GM12878 (cell line): ENCODE measurements at regions not wholly inside any gene's neighbourhood (a gene's known extent, or its start where the extent isn't known, plus 50 kb on each side); places are given as distances from the start of the nearest gene placed in this dataset.

Experiments used
- ATAC-seq: fragments of 200-7000 bp; cut with Tn5 transposase; 3 replicates; pipeline ENCODE4 v1.9.1; 2020; ENCODE audit warnings: mild to moderate bottlenecking, moderate library complexity
- BruUV-seq: library from RNA; stranded (reverse); fragments of 400-500 nt; replicated peaks from 2 replicates; lab custom pipeline; 2021; lab: Mats Ljungman, UMichigan
- CTCF ChIA-PET: fragments of 300-600 bp; sonication (Branson Sonifier 250); formaldehyde crosslinking; extraction: SDS; loops from one replicate; lab custom pipeline; 2021; ENCODE audit warnings: inconsistent platforms; lab: Yijun Ruan, JAX
- POLR2A ChIA-PET: fragments of 350-600 bp; formaldehyde crosslinking; extraction: SDS; loops from one replicate; lab custom pipeline; 2021; ENCODE audit warnings: inconsistent platforms; lab: Charles Lee
- RAD21 ChIA-PET: fragments of 300-600 bp; sonication (Branson Sonifier 250); formaldehyde crosslinking; loops from one replicate; lab custom pipeline; 2023; ENCODE audit warnings: antibody characterized with exemption; ENCODE audit not compliant: unreplicated experiment; lab: Charles Lee
- SMC1A ChIA-PET: fragments of 300-600 bp; sonication (Branson Sonifier 250); formaldehyde crosslinking; loops from one replicate; lab custom pipeline; 2023; ENCODE audit not compliant: unreplicated experiment, uncharacterized antibody; lab: Charles Lee
- DNase-seq: peaks from one replicate; pipeline ENCODE4 v3.0.0-alpha.2; 2011; ENCODE audit warnings: low read depth, low spot score
- FAIRE-seq: peaks from 3 replicates; lab custom pipeline; 2011; peaks lifted over from hg19 to GRCh38; lab: Jason Lieb, UNC
- H2AFZ ChIP-seq: 2 replicates; pipeline ENCODE4 v1.6.0; 2011; ENCODE audit warnings: low read depth, low read length, control low read depth; ENCODE audit not compliant: control insufficient read depth
- H3K27ac ChIP-seq: 2 replicates; pipeline ENCODE4 v1.5.1; 2011; ENCODE audit warnings: control low read depth; ENCODE audit not compliant: control insufficient read depth, insufficient read depth
- H3K27me3 ChIP-seq, 2 experiments: replicated peaks in 1 of 2; 2 replicates each; pipeline versions ENCODE4 v1.6.0 to v1.6.1; 2011; ENCODE audit warnings: low read length in 1 of 2; ENCODE audit not compliant: control insufficient read depth in 2 of 2, insufficient read depth in 2 of 2
- H3K36me3 ChIP-seq, 2 experiments: 2 replicates each; pipeline ENCODE4 v1.5.1; 2011; ENCODE audit warnings: low read length in 1 of 2; ENCODE audit not compliant: control insufficient read depth in 2 of 2, insufficient read depth in 2 of 2
- H3K4me1 ChIP-seq: 2 replicates; pipeline ENCODE4 v1.6.1; 2011; ENCODE audit warnings: mild to moderate bottlenecking, low read length, moderate library complexity, mixed read lengths; ENCODE audit not compliant: control insufficient read depth, insufficient read depth
- H3K4me2 ChIP-seq: 2 replicates; pipeline ENCODE4 v1.6.0; 2011; ENCODE audit warnings: control low read depth; ENCODE audit not compliant: control insufficient read depth, insufficient read depth
- H3K4me3 ChIP-seq: fragments of 200-600 bp; sonication (generic); 2 replicates; pipeline ENCODE4 v1.5.1; 2016
- H3K79me2 ChIP-seq: 2 replicates; pipeline ENCODE4 v1.6.0; 2011; ENCODE audit warnings: low read length; ENCODE audit not compliant: control insufficient read depth, insufficient read depth
- H3K9ac ChIP-seq: 2 replicates; pipeline ENCODE4 v1.8.0; 2011; ENCODE audit warnings: low read length, control low read depth, mixed read lengths; ENCODE audit not compliant: control insufficient read depth, insufficient read depth
- H3K9me3 ChIP-seq: replicated peaks from 3 replicates; pipeline ENCODE4 v1.5.1; 2011; ENCODE audit warnings: mild to moderate bottlenecking, low read length; ENCODE audit not compliant: control insufficient read depth, insufficient read depth
- H4K20me1 ChIP-seq: 2 replicates; pipeline ENCODE4 v1.6.0; 2011; ENCODE audit not compliant: control insufficient read depth, insufficient read depth
- ATF3 ChIP-seq: IDR thresholded peaks from 2 replicates; pipeline ENCODE4 v1.6.1; 2011; ENCODE audit warnings: low read depth, mild to moderate bottlenecking, low read length, moderate library complexity, borderline replicate concordance; ENCODE audit errors: extremely low read depth
- BMI1 ChIP-seq: fragments of 450-650 bp; IDR thresholded peaks from 2 replicates; pipeline ENCODE4 v1.6.1; 2016; ENCODE audit warnings: mild to moderate bottlenecking, moderate library complexity, borderline replicate concordance
- BRCA1 ChIP-seq: IDR thresholded peaks from 2 replicates; pipeline ENCODE4 v1.6.1; 2011; ENCODE audit warnings: low read depth, low read length, improper control_type of control experiment
- CREB1 ChIP-seq: IDR thresholded peaks from 2 replicates; pipeline ENCODE4 v1.6.1; 2012; ENCODE audit warnings: low read depth, mild to moderate bottlenecking, inconsistent platforms
- DPF2 ChIP-seq: fragments of 450-650 bp; IDR thresholded peaks from 2 replicates; pipeline ENCODE4 v1.6.1; 2017; ENCODE audit warnings: mild to moderate bottlenecking
- EP300 ChIP-seq, 2 experiments: fragments of 150-350 bp in 1 of 2; IDR thresholded peaks; 2 replicates each; pipeline ENCODE4 v1.6.1; 2011 to 2012; ENCODE audit warnings: low read depth in 2 of 2, low read length in 2 of 2, borderline replicate concordance in 1 of 2, improper control_type of control experiment in 1 of 2, inconsistent platforms in 1 of 2; ENCODE audit not compliant: control insufficient read depth in 1 of 2
- HDGF ChIP-seq: fragments of 450-650 bp; IDR thresholded peaks from 2 replicates; pipeline ENCODE4 v1.6.1; 2016; ENCODE audit warnings: antibody characterized with exemption
- KAT2A ChIP-seq: conservative IDR thresholded peaks from 2 replicates; pipeline ENCODE4 v1.6.1; 2011; ENCODE audit warnings: low read depth, low read length; ENCODE audit not compliant: control insufficient read depth
- KDM1A ChIP-seq: fragments of 200-600 bp; sonication (generic); IDR thresholded peaks from 2 replicates; pipeline ENCODE4 v1.6.1; 2016; ENCODE audit warnings: borderline replicate concordance
- KLF5 ChIP-seq: fragments of 450-650 bp; IDR thresholded peaks from 2 replicates; pipeline ENCODE4 v1.6.1; 2014; ENCODE audit warnings: mild to moderate bottlenecking; ENCODE audit not compliant: partially characterized antibody
- MEF2A ChIP-seq: IDR thresholded peaks from 2 replicates; pipeline ENCODE4 v1.6.1; 2011; ENCODE audit warnings: low read depth, mild to moderate bottlenecking, low read length, moderate library complexity; ENCODE audit not compliant: insufficient read depth
- MTA2 ChIP-seq: fragments of 450-650 bp; IDR thresholded peaks from 2 replicates; pipeline ENCODE4 v1.6.1; 2016; ENCODE audit warnings: low read depth, mild to moderate bottlenecking, moderate library complexity
- NFYB ChIP-seq: IDR thresholded peaks from 2 replicates; pipeline ENCODE4 v1.6.1; 2011; ENCODE audit warnings: low read depth, mild to moderate bottlenecking, low read length, improper control_type of control experiment, moderate library complexity; ENCODE audit not compliant: insufficient read depth
- RAD51 ChIP-seq: fragments of 450-650 bp; IDR thresholded peaks from 2 replicates; pipeline ENCODE4 v1.6.1; 2016; ENCODE audit warnings: moderate library complexity, mild to moderate bottlenecking, inconsistent platforms
- RUNX3 ChIP-seq: IDR thresholded peaks from 2 replicates; pipeline ENCODE4 v1.6.1; 2012; ENCODE audit warnings: low read length, inconsistent platforms
- SMAD1 ChIP-seq: fragments of 450-650 bp; IDR thresholded peaks from 2 replicates; pipeline ENCODE4 v1.6.1; 2018; ENCODE audit warnings: mild to moderate bottlenecking, low read depth; ENCODE audit not compliant: partially characterized antibody
- SPI1 ChIP-seq: IDR thresholded peaks from 2 replicates; pipeline ENCODE4 v1.6.1; 2011; ENCODE audit warnings: low read depth, mild to moderate bottlenecking, low read length, moderate library complexity, borderline replicate concordance; ENCODE audit not compliant: insufficient read depth
- TCF12 ChIP-seq: IDR thresholded peaks from 2 replicates; pipeline ENCODE4 v1.6.1; 2011; ENCODE audit warnings: low read depth, mild to moderate bottlenecking, low read length
- TCF3 ChIP-seq: IDR thresholded peaks from 2 replicates; pipeline ENCODE4 v1.6.1; 2012; ENCODE audit warnings: low read depth, mild to moderate bottlenecking, low read length, borderline replicate concordance; ENCODE audit not compliant: insufficient read depth
- ZBTB4 ChIP-seq: fragments of 450-650 bp; formaldehyde crosslinking; IDR thresholded peaks from 2 replicates; pipeline ENCODE4 v1.4.0; 2022; ENCODE audit warnings: mild to moderate bottlenecking, moderate library complexity
- ZNF24 ChIP-seq: fragments of 450-650 bp; IDR thresholded peaks from 2 replicates; pipeline ENCODE4 v1.6.1; 2017; ENCODE audit warnings: antibody characterized with exemption, mild to moderate bottlenecking
- WGBS: methylation state at CpG from one replicate; pipeline ENCODE4 v1.1.6; 2016; ENCODE audit warnings: low lambda C conversion rate; ENCODE audit not compliant: insufficient replicate concordance, insufficient coverage; ENCODE audit errors: missing lambda C conversion rate; 5-methylcytosine and 5-hydroxymethylcytosine counted together
- in situ Hi-C: fragments of 300-500 bp; cut with MboI; formaldehyde crosslinking; loops from 9 replicates; pipeline ENCODE4 v1.14.3; 2018; ENCODE audit warnings: mixed read lengths
- intact Hi-C: fragments of 100-400 bp; cut with micrococcal nuclease; formaldehyde crosslinking; loops from one replicate; pipeline ENCODE4 v1.14.2; 2022; ENCODE audit not compliant: unreplicated experiment

GRCh38 chr4:14177987-14178386, 550.5 kb upstream of the BOD1L1 start:
- DNase-seq, result peak; percentile 88
- peak overlapping the region; percentile 87 for H3K27ac ChIP-seq
- peaks cover 21% of the 10 kb centered on the region for H3K4me1 ChIP-seq
- SMC1A ChIA-PET, result interaction anchor here (0.6 to 7.8 kb wide), 10 partner anchors 11 to 405 kb away, joined by 3 to 94 read pairs (median 4); no protein-coding TSS in a partner anchor
- peak; percentile 95 for ATAC-seq
- peak overlapping the region; percentile 73 for H3K4me2 ChIP-seq
- no peaks in the 10 kb centered on the region for H3K79me2 ChIP-seq
- no peaks in the 10 kb centered on the region for H4K20me1 ChIP-seq
- in situ Hi-C loops, result no loop called here
- CTCF ChIA-PET, result interaction anchor here (0.8 to 4.8 kb wide), 9 partner anchors 10 to 47 kb away, joined by 3 to 29 read pairs (median 3); no protein-coding TSS in a partner anchor
- intact Hi-C loops, result loop anchor here (1.0 kb wide), 1 partner anchor 13 kb away; no protein-coding TSS in a partner anchor
- H2AFZ ChIP-seq, result peak overlapping the region; percentile 22; the same call in 1 of the 2 replicates
- BruUV-seq, result no TSS peak
- H3K9me3 ChIP-seq, result no peaks in the 10 kb centered on the region; the same call in 2 of the 3 replicates
- peak; percentile 27 for FAIRE-seq
- WGBS, result 2% methylated on average over 3 of the region's 3 CpGs
- no peak overlapping the region; the same call in 1 of the 2 replicates for H3K4me3 ChIP-seq
- H3K9ac ChIP-seq, result peak overlapping the region; percentile 52; the same call in 1 of the 2 replicates
- no peaks in the 10 kb centered on the region for H3K27me3 ChIP-seq
- RAD21 ChIA-PET, result interaction anchor here (1.0 to 5.9 kb wide), 9 partner anchors 10 to 103 kb away, joined by 3 to 57 read pairs (median 6); no protein-coding TSS in a partner anchor
- no peaks in the 10 kb centered on the region for H3K36me3 ChIP-seq
- POLR2A ChIA-PET, result interaction anchor here (0.6 to 2.1 kb wide), 5 partner anchors 9 to 547 kb away, joined by 3 to 10 read pairs (median 4); no protein-coding TSS in a partner anchor
- TF ChIP-seq MEF2A (no peak), MTA2 (peak; percentile 73), TCF3 (no peak), BRCA1 (no peak), NFYB (no peak), ZNF24 (no peak), ZBTB4 (CRISPR knock-in tag) (no peak), RUNX3 (0 out of 2 replicates have a peak, but pooled peaks have one; percentile 2), SPI1 (peak; percentile 51; the same call in 1 of the 2 replicates), HDGF (no peak), BMI1 (0 out of 2 replicates have a peak, but pooled peaks have one; percentile 26), SMAD1 (no peak), CREB1 (no peak), TCF12 (no peak), RAD51 (no peak), DPF2 (0 out of 2 replicates have a peak, but pooled peaks have one; percentile 37), ATF3 (no peak), KLF5 (no peak), EP300 (IDR thresholded peaks at IDR 0.05; ENCODE audit: borderline replicate concordance in 1 of 2, control insufficient read depth in 1 of 2, low read depth in 2 of 2, low read length in 2 of 2) (0 out of 4 replicates have a peak, but pooled peaks of 1 of the 2 experiments have one; percentile 25), KDM1A (no peak), KAT2A (no peak)
